Testis (tissue), 2 donors: ENCODE measurements at regions not wholly inside any gene's neighbourhood (a gene's known extent, or its start where the extent isn't known, plus 50 kb on each side); places are given as distances from the start of the nearest gene placed in this dataset.

Experiments used
- DNase-seq: peaks from one replicate; pipeline ENCODE4 v3.0.0-alpha.2; 2019
- H3K27ac ChIP-seq, 2 donors: fragments of 200-600 bp; sonication (generic); one replicate each; pipeline ENCODE4 v1.5.1; 2019
- H3K27me3 ChIP-seq: fragments of 200-600 bp; sonication (generic); one replicate; pipeline ENCODE4 v1.5.1; 2019
- H3K36me3 ChIP-seq: fragments of 200-600 bp; sonication (generic); one replicate; pipeline ENCODE4 v1.5.1; 2017; ENCODE audit warnings: low read depth; ENCODE audit errors: missing control alignments
- H3K4me1 ChIP-seq: fragments of 200-600 bp; sonication (generic); one replicate; pipeline ENCODE4 v1.5.1; 2019
- H3K4me3 ChIP-seq, 2 donors: fragments of 200-600 bp; sonication (generic); one replicate each; pipeline ENCODE4 v1.5.1; 2017 to 2019
- H3K9me3 ChIP-seq: fragments of 200-600 bp; sonication (generic); one replicate; pipeline ENCODE4 v1.5.1; 2017
- CTCF ChIP-seq, 3 experiments: fragments of 450-650 bp in 2 of 3; fragments of 200-600 bp in 1 of 3; sonication (generic) in 1 of 3; IDR thresholded peaks; one replicate each; pipeline ENCODE4 v1.5.1; 2016 to 2019; ENCODE audit warnings: antibody characterized with exemption in 3 of 3, mild to moderate bottlenecking in 2 of 3, moderate library complexity in 1 of 3
- POLR2A ChIP-seq: fragments of 450-650 bp; IDR thresholded peaks from one replicate; pipeline ENCODE4 v1.6.1; 2017; ENCODE audit warnings: antibody characterized with exemption, mild to moderate bottlenecking, moderate library complexity
- WGBS, 2 donors: methylation state at CpG; one replicate each; pipeline ENCODE4 v1.1.5; 2018; 5-methylcytosine and 5-hydroxymethylcytosine counted together
- intact Hi-C: fragments of 100-400 bp; cut with DNase I; formaldehyde crosslinking; loops from one replicate; pipeline ENCODE4 v1.15.1; 2023; ENCODE audit warnings: low total_unique reads

GRCh38 chr11:42013656-42014201 lies 554.3 kb upstream of the LRRC4C start:
- H3K27me3 ChIP-seq, result no peaks in the 10 kb centered on the region
- no peak overlapping the region for H3K4me3 ChIP-seq
- intact Hi-C loops, result no loop called here
- no peak for DNase-seq
- H3K36me3 ChIP-seq, result no peaks in the 10 kb centered on the region
- H3K4me1 ChIP-seq, result no peaks in the 10 kb centered on the region
- WGBS, 2 donors, result 91 to 94% methylated on average over 6 of the region's 6 CpGs
- no peaks in the 10 kb centered on the region for H3K9me3 ChIP-seq
- no peak for TF ChIP-seq CTCF (IDR thresholded peaks at IDR 0.05)
- no peak for TF ChIP-seq POLR2A
- no peak overlapping the region for H3K27ac ChIP-seq

GRCh38 chr11:42021911-42022310 lies 562.5 kb upstream of the LRRC4C start:
- Histone ChIP-seq H3K36me3 (no peaks in the 10 kb centered on the region), H3K27ac (no peak overlapping the region), H3K4me1 (no peaks in the 10 kb centered on the region), H3K27me3 (no peaks in the 10 kb centered on the region), H3K9me3 (no peaks in the 10 kb centered on the region), H3K4me3 (no peak overlapping the region)
- WGBS, 2 donors, result 81 to 90% methylated on average over 2 of the region's 2 CpGs
- intact Hi-C loops, result no loop called here
- TF ChIP-seq POLR2A, result no peak
- TF ChIP-seq CTCF (IDR thresholded peaks at IDR 0.05), result no peak
- no peak for DNase-seq

GRCh38 chr11:42023267-42023666 lies 563.8 kb upstream of the LRRC4C start:
- intact Hi-C loops, result no loop called here
- no peak overlapping the region for H3K4me3 ChIP-seq
- DNase-seq, result no peak
- H3K4me1 ChIP-seq, result no peaks in the 10 kb centered on the region
- H3K27ac ChIP-seq, result no peak overlapping the region
- no peak for TF ChIP-seq POLR2A
- TF ChIP-seq CTCF (IDR thresholded peaks at IDR 0.05), result no peak
- H3K27me3 ChIP-seq, result no peaks in the 10 kb centered on the region
- no peaks in the 10 kb centered on the region for H3K9me3 ChIP-seq
- H3K36me3 ChIP-seq, result no peaks in the 10 kb centered on the region

GRCh38 chr11:42025121-42025803 lies 565.8 kb upstream of the LRRC4C start:
- Histone ChIP-seq H3K9me3 (no peaks in the 10 kb centered on the region), H3K36me3 (no peaks in the 10 kb centered on the region), H3K4me1 (no peaks in the 10 kb centered on the region), H3K27me3 (no peaks in the 10 kb centered on the region), H3K27ac (no peak overlapping the region), H3K4me3 (no peak overlapping the region)
- intact Hi-C loops, result no loop called here
- TF ChIP-seq POLR2A (no peak), CTCF (IDR thresholded peaks at IDR 0.05) (no peak)
- WGBS, 2 donors, result 60 to 67% methylated on average over 4 of the region's 4 CpGs
- no peak for DNase-seq

GRCh38 chr11:42034826-42035225 lies 575.4 kb upstream of the LRRC4C start:
- H3K36me3 ChIP-seq, result no peaks in the 10 kb centered on the region
- no peak for DNase-seq
- H3K4me1 ChIP-seq, result no peaks in the 10 kb centered on the region
- H3K4me3 ChIP-seq, result no peak overlapping the region
- H3K27ac ChIP-seq, result no peak overlapping the region
- H3K27me3 ChIP-seq, result no peaks in the 10 kb centered on the region
- TF ChIP-seq POLR2A, result no peak
- no peak for TF ChIP-seq CTCF (IDR thresholded peaks at IDR 0.05)
- intact Hi-C loops, result no loop called here
- no peaks in the 10 kb centered on the region for H3K9me3 ChIP-seq
